Type B pancreatic cell (in vitro differentiated cells): ENCODE measurements at regions not wholly inside any gene's neighbourhood (a gene's known extent, or its start where the extent isn't known, plus 50 kb on each side); places are given as distances from the start of the nearest gene placed in this dataset.

Experiments
- DNase-seq: peaks from one replicate; pipeline ENCODE4 v3.0.0; 2021; ENCODE audit warnings: mixed read lengths; ENCODE audit not compliant: unreplicated experiment; ENCODE audit errors: extremely low spot score
- H3K27ac Mint-ChIP-seq: 2 replicates; pipeline ENCODE4 v1.8.0; 2021; ENCODE audit warnings: mild to moderate bottlenecking, mixed read lengths
- H3K27me3 Mint-ChIP-seq: 2 replicates; pipeline ENCODE4 v1.8.0; 2021; ENCODE audit warnings: mixed read lengths
- H3K36me3 Mint-ChIP-seq: 2 replicates; pipeline ENCODE4 v1.8.0; 2021; ENCODE audit warnings: mixed read lengths
- H3K4me1 Mint-ChIP-seq: one replicate; pipeline ENCODE4 v1.8.0; 2021; ENCODE audit warnings: mixed read lengths; ENCODE audit not compliant: unreplicated experiment
- H3K4me3 Mint-ChIP-seq: 2 replicates; pipeline ENCODE4 v1.8.0; 2021; ENCODE audit warnings: mild to moderate bottlenecking, mixed read lengths
- H3K9me3 Mint-ChIP-seq: 2 replicates; pipeline ENCODE4 v1.8.0; 2021; ENCODE audit warnings: mixed read lengths
- TF ChIP-seq, protein P1 (sequence below): fragments of 200-600 bp; sonication (generic); conservative IDR thresholded peaks from 2 replicates; pipeline ENCODE4 v1.5.0; 2021; ENCODE audit warnings: antibody characterized with exemption, mild to moderate bottlenecking

DNA sequence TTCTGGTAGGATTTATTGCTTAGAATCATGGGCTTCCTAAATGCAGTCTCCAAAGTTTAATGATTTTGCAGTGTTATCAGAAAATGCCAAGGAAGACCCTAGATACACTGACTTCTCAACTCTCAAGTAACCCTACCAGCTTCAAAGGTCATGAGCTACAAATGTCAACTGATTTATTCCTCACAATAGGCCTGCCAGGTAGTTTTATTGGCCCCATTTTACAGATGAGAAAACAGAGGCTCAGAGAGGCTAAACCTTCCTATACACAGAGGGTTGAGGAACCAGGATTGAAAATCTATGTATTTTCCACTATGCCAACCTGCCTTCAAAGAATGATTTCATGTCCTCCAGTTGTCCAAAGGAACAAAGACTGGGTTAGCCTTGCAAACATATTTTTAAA is 384.4 kb upstream of the POU3F1 start:
- Mint-ChIP-seq H3K36me3 (no peaks in the 10 kb centered on the region), H3K4me1 (no peaks in the 10 kb centered on the region), H3K27ac (no peak overlapping the region), H3K4me3 (no peak overlapping the region), H3K27me3 (peaks cover 25% of the 10 kb centered on the region), H3K9me3 (no peaks in the 10 kb centered on the region)
- DNase-seq: no peak
- TF ChIP-seq, protein P1, sequence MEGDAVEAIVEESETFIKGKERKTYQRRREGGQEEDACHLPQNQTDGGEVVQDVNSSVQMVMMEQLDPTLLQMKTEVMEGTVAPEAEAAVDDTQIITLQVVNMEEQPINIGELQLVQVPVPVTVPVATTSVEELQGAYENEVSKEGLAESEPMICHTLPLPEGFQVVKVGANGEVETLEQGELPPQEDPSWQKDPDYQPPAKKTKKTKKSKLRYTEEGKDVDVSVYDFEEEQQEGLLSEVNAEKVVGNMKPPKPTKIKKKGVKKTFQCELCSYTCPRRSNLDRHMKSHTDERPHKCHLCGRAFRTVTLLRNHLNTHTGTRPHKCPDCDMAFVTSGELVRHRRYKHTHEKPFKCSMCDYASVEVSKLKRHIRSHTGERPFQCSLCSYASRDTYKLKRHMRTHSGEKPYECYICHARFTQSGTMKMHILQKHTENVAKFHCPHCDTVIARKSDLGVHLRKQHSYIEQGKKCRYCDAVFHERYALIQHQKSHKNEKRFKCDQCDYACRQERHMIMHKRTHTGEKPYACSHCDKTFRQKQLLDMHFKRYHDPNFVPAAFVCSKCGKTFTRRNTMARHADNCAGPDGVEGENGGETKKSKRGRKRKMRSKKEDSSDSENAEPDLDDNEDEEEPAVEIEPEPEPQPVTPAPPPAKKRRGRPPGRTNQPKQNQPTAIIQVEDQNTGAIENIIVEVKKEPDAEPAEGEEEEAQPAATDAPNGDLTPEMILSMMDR: no peak

DNA sequence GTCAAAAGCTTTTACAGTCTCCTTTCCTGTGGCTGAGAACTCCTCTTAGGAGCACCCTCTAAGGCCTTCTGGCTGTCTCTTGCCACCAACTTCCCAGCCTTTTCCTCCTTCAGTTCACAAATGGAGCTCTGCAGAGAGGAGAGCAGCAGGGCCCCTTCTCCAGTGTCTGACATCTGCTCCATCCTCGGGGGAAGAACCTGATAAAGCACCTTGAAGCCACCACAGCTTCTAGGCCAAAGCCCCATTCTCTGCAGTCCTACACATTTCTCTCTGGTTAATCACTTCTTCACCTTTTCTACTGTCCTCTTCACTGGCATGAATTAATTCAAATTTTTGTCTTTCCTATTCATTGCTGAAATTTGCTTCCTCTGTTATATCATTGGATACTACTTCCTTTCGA is 378.1 kb upstream of the POU3F1 start:
- DNase-seq: no peak
- H3K4me1 Mint-ChIP-seq: no peaks in the 10 kb centered on the region
- no peak overlapping the region for H3K27ac Mint-ChIP-seq
- peaks cover 26% of the 10 kb centered on the region for H3K27me3 Mint-ChIP-seq
- TF ChIP-seq, protein P1: no peak
- no peaks in the 10 kb centered on the region for H3K36me3 Mint-ChIP-seq
- H3K9me3 Mint-ChIP-seq: peaks cover 7% of the 10 kb centered on the region
- H3K4me3 Mint-ChIP-seq: no peak overlapping the region

DNA sequence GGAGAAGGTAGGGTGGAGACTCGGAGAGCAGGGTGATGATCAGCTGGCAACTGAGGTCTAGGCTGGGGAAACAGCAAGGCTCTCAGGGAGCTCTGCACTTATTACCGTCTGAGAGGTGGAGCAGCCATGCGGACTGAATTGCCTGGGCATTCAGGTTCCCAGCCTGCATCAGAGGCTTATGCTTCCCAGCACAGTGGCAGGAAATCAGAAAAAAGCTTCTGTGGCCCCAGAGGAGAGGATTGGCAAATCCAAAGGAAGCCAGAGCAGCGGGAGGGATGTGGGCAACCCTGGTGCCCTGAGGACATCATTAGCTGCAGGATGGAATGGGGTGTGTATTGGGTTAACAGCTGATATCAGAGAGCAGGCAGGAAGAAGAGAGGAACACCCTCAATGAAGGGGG is 374.1 kb upstream of the POU3F1 start:
- DNase-seq: no peak
- H3K4me1 Mint-ChIP-seq: no peaks in the 10 kb centered on the region
- H3K9me3 Mint-ChIP-seq: peaks cover 7% of the 10 kb centered on the region
- H3K27ac Mint-ChIP-seq: no peak overlapping the region
- peaks cover 26% of the 10 kb centered on the region for H3K27me3 Mint-ChIP-seq
- H3K36me3 Mint-ChIP-seq: no peaks in the 10 kb centered on the region
- TF ChIP-seq, protein P1: no peak
- no peak overlapping the region for H3K4me3 Mint-ChIP-seq

DNA sequence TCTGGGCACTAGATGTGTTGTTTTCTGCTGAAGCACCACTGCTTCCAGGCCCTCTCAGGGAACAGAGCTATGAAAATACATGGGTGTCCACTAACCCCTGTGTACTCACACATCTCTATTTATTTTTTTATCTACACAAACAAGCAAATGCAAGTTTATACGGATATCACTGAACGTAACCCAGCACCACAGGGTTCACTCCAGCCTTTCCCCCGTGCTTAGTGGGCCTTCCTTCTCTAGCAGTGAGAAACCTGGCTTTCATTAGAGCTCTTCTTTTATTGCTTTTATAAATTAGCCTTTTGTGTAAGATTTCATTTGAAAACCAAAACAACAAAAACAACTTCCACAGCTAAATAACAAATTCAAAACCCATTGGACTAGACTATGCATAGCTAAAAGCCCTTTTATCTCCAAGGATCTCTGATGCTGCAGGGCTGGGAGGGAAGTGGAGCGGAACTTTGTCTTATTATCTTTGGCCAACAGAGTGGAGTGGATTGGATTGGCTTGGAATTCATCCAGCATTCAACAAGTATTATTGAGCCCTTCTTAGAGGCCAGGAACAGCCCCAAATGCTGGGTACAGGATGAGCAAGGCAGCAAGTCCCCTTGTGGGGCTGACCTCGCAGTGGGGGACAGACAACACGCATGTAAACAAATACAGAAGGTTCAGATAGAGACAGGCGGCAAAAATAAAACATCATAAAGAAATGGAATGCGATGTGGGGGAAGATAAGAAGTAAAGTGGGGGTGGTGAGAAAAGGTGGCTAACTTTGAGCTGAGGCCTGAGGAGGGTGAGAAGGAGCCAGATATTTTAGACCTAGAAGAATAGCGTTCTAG is 371.8 kb upstream of the POU3F1 start:
- Mint-ChIP-seq H3K27ac (no peak overlapping the region), H3K36me3 (no peaks in the 10 kb centered on the region), H3K4me1 (no peaks in the 10 kb centered on the region), H3K9me3 (peaks cover 3% of the 10 kb centered on the region), H3K4me3 (no peak overlapping the region), H3K27me3 (peaks cover 19% of the 10 kb centered on the region)
- no peak for DNase-seq
- TF ChIP-seq, protein P1: no peak

GRCh38 chr1:38403667-38404066 is 357.1 kb upstream of the POU3F1 start:
- H3K4me1 Mint-ChIP-seq: no peaks in the 10 kb centered on the region
- no peaks in the 10 kb centered on the region for H3K36me3 Mint-ChIP-seq
- H3K27me3 Mint-ChIP-seq: peaks cover 19% of the 10 kb centered on the region
- H3K4me3 Mint-ChIP-seq: no peak overlapping the region
- no peak overlapping the region for H3K27ac Mint-ChIP-seq
- TF ChIP-seq, protein P1: no peak
- no peaks in the 10 kb centered on the region for H3K9me3 Mint-ChIP-seq
- DNase-seq: no peak
